CD4-positive, alpha-beta T cell (primary cell): ENCODE measurements at regions not wholly inside any gene's neighbourhood (a gene's known extent, or its start where the extent isn't known, plus 50 kb on each side); places are given as distances from the start of the nearest gene placed in this dataset.

Source experiments
- ATAC-seq: fragments of 200-7000 bp; cut with Tn5 transposase; one replicate; pipeline ENCODE4 v1.10.0; 2022; ENCODE audit warnings: mild to moderate bottlenecking; ENCODE audit not compliant: poor library complexity
- CTCF ChIA-PET: fragments of 350-600 bp; sonication (Branson Sonifier 250); formaldehyde crosslinking; loops from one replicate; lab custom pipeline; 2021; ENCODE audit warnings: antibody characterized with exemption, inconsistent platforms; lab: Charles Lee
- POLR2A ChIA-PET: fragments of 350-600 bp; sonication (Branson Sonifier 250); formaldehyde crosslinking; loops from one replicate; lab custom pipeline; 2021; ENCODE audit warnings: antibody characterized with exemption, inconsistent platforms; lab: Charles Lee
- DNase-seq, 14 experiments: peaks; one replicate each; pipeline ENCODE4 v3.0.0-alpha.2; 2013 to 2020; ENCODE audit warnings: mixed read lengths in 2 of 14
- H3K27ac ChIP-seq, 2 donors: one replicate each; pipeline versions ENCODE4 v1.5.1 to v1.7.0; 2013; ENCODE audit warnings: low read length in 2 of 2, low read depth in 1 of 2, mild to moderate bottlenecking in 1 of 2
- H3K27me3 ChIP-seq, 2 experiments: 1 replicate in 1 of 2; 2 replicates in 1 of 2; pipeline versions ENCODE4 v1.6.1 to v1.7.0; 2013; ENCODE audit warnings: low read length in 2 of 2, control low read depth in 1 of 2, mild to moderate bottlenecking in 1 of 2, moderate library complexity in 1 of 2; ENCODE audit not compliant: insufficient read depth in 2 of 2, control insufficient read depth in 1 of 2
- H3K36me3 ChIP-seq: one replicate; pipeline ENCODE4 v1.6.1; 2013; ENCODE audit warnings: low read length, control low read depth; ENCODE audit not compliant: insufficient read depth
- H3K4me1 ChIP-seq: one replicate; pipeline ENCODE4 v1.6.1; 2013; ENCODE audit warnings: low read length, control low read depth; ENCODE audit not compliant: insufficient read depth
- H3K4me3 ChIP-seq: one replicate; pipeline ENCODE4 v1.5.1; 2013; ENCODE audit warnings: mild to moderate bottlenecking, low read length, moderate library complexity
- H3K9me3 ChIP-seq, 2 experiments: 1 replicate in 1 of 2; 2 replicates in 1 of 2; pipeline versions ENCODE4 v1.6.1 to v1.7.0; 2013; ENCODE audit warnings: low read length in 2 of 2, mild to moderate bottlenecking in 2 of 2, control low read depth in 1 of 2, moderate library complexity in 1 of 2; ENCODE audit not compliant: control insufficient read depth in 1 of 2, insufficient read depth in 1 of 2
- H3K27ac Mint-ChIP-seq: one replicate; pipeline ENCODE4 v1.8.0; 2020; ENCODE audit warnings: mixed read lengths
- H3K27me3 Mint-ChIP-seq: one replicate; pipeline ENCODE4 v1.8.0; 2021; ENCODE audit warnings: mixed read lengths
- H3K36me3 Mint-ChIP-seq: one replicate; pipeline ENCODE4 v1.8.0; 2021; ENCODE audit warnings: low read depth, mixed read lengths
- H3K4me1 Mint-ChIP-seq: one replicate; pipeline ENCODE4 v1.8.0; 2021; ENCODE audit warnings: low read depth, mixed read lengths
- H3K4me3 Mint-ChIP-seq: one replicate; pipeline ENCODE4 v1.8.0; 2020; ENCODE audit warnings: mild to moderate bottlenecking, mixed read lengths
- H3K9me3 Mint-ChIP-seq: one replicate; pipeline ENCODE4 v1.8.0; 2020; ENCODE audit warnings: mixed read lengths
- CTCF ChIP-seq: fragments of 200-600 bp; IDR thresholded peaks from one replicate; pipeline ENCODE4 v1.8.0; 2022; ENCODE audit warnings: antibody characterized with exemption, mild to moderate bottlenecking
- intact Hi-C, 2 experiments: fragments of 100-400 bp; cut with DNase I in 1 of 2; cut with micrococcal nuclease in 1 of 2; formaldehyde crosslinking; loops; one replicate each; pipeline versions ENCODE4 v1.15.1 to v1.9.0; 2023 to 2025; cut with DNase I, micrococcal nuclease

GRCh38 chrX:150167482-150168324, 195.4 kb upstream of the MAMLD1 start:
- Histone ChIP-seq H3K4me3 (no peak overlapping the region), H3K27ac (no peak overlapping the region), H3K27me3 (no peaks in the 10 kb centered on the region), H3K4me1 (no peaks in the 10 kb centered on the region), H3K36me3 (no peaks in the 10 kb centered on the region), H3K9me3 (no peaks in the 10 kb centered on the region)
- H3K27ac Mint-ChIP-seq: no peak overlapping the region
- no peaks in the 10 kb centered on the region for H3K27me3 Mint-ChIP-seq
- ChIA-PET CTCF (no interaction called here), POLR2A (no interaction called here)
- TF ChIP-seq CTCF: no peak
- DNase-seq: no peak
- no peak for ATAC-seq
- no peaks in the 10 kb centered on the region for H3K4me1 Mint-ChIP-seq
- H3K36me3 Mint-ChIP-seq: no peaks in the 10 kb centered on the region
- no peak overlapping the region for H3K4me3 Mint-ChIP-seq
- intact Hi-C loops: no loop called here
- no peaks in the 10 kb centered on the region for H3K9me3 Mint-ChIP-seq

DNA sequence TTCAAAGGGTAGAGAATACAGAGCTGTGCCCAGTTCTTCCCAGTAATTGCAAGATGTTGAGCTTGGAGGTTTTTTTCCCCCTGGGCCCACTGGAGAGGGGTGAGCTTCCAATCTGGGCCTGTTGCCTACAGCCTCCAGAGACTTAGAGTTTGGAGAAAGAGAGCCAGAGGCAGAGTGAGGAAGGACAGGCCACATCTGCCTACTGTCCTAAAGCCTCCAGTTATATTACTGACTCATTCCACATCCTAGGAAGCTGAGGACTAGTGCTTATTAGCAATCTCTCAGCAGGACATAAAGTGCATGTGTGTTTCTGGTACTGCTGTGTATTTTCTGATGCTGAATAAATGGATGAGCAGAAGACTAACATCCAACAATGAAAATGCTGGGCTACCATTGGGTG, 181.0 kb upstream of the MAMLD1 start:
- Histone ChIP-seq H3K27ac (no peak overlapping the region), H3K4me3 (no peak overlapping the region), H3K4me1 (no peaks in the 10 kb centered on the region), H3K36me3 (no peaks in the 10 kb centered on the region), H3K27me3 (no peaks in the 10 kb centered on the region), H3K9me3 (no peaks in the 10 kb centered on the region)
- ChIA-PET POLR2A (no interaction called here), CTCF (no interaction called here)
- no peak for TF ChIP-seq CTCF
- Mint-ChIP-seq H3K36me3 (no peaks in the 10 kb centered on the region), H3K4me3 (no peak overlapping the region), H3K27ac (no peak overlapping the region), H3K9me3 (no peaks in the 10 kb centered on the region), H3K27me3 (no peaks in the 10 kb centered on the region), H3K4me1 (no peaks in the 10 kb centered on the region)
- intact Hi-C loops: no loop called here
- no peak for DNase-seq
- ATAC-seq: no peak

DNA sequence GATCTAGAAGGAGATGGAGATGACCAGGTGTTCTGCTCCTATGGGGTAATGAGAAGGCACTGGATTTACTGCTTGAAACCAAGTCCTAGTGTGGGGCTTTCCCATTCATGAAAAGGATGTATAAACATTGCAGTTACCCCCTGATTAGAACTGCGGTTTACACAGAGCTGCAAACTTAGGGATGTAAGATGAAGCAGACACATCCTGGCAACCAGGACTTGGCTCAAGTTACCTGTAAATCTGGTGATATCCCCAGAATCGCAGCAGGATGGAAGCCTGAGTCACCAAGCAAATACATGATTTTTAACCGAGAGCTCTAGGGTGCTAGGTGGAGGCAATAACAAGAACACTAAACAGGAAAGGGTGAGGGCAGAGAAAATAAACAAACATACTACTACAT, 178.6 kb upstream of the MAMLD1 start:
- no peaks in the 10 kb centered on the region for H3K36me3 Mint-ChIP-seq
- H3K4me3 Mint-ChIP-seq: no peak overlapping the region
- intact Hi-C loops: no loop called here
- no peak for DNase-seq
- no peaks in the 10 kb centered on the region for H3K36me3 ChIP-seq
- H3K27me3 ChIP-seq: no peaks in the 10 kb centered on the region
- ATAC-seq: no peak
- no peaks in the 10 kb centered on the region for H3K4me1 ChIP-seq
- POLR2A ChIA-PET: no interaction called here
- H3K9me3 ChIP-seq: no peaks in the 10 kb centered on the region
- no peaks in the 10 kb centered on the region for H3K4me1 Mint-ChIP-seq
- no peaks in the 10 kb centered on the region for H3K27me3 Mint-ChIP-seq
- H3K27ac Mint-ChIP-seq: no peak overlapping the region
- no peaks in the 10 kb centered on the region for H3K9me3 Mint-ChIP-seq
- TF ChIP-seq CTCF: no peak
- no peak overlapping the region for H3K4me3 ChIP-seq
- CTCF ChIA-PET: no interaction called here
- no peak overlapping the region for H3K27ac ChIP-seq
